ENCODE measurements at regions not wholly inside any gene's neighbourhood (a gene's known extent, or its start where the extent isn't known, plus 50 kb on each side); places are given as distances from the start of the nearest gene placed in this dataset.

DNA sequence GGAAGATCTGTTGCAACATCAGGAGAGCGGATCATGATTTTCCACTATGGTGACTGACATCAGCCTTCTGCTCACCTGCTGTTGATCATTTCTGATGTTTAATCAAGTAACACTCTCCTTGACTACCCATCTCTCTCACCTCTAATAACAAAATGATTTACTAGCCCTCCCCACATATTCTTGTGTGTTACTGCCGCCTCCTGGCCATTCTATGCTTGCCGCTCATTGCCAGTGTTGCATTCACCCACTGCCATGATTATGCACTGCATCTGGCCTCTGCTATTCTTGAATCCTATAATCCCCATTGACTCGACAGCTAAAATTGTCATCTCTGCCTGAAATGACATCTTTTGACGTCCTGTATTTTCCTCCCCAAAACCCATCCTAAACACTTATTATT is 113.8 kb downstream of the RERGL start:
- H3K36me3 ChIP-seq, result no peaks in the 10 kb centered on the region
- 67 to 81% (median 75%) methylated on average over 5 of the region's 5 CpGs for WGBS, 5 donors
- no peaks in the 10 kb centered on the region for H3K27me3 ChIP-seq (replicated peaks in 1 of 7)
- no peak for TF ChIP-seq CTCF (IDR thresholded peaks at IDR 0.05 in 8 of 11, conservative IDR thresholded peaks at IDR 0.05 in 3 of 11)
- no peak for TF ChIP-seq POLR2A (IDR thresholded peaks at IDR 0.05)
- no peak for TF ChIP-seq POLR2AphosphoS5 (IDR thresholded peaks at IDR 0.05)
- H3K4me1 ChIP-seq, result no peaks in the 10 kb centered on the region
- no peak overlapping the region for H3K4me3 ChIP-seq
- intact Hi-C loops (cut with DNase I; ENCODE audit: low total_unique reads), result no loop called here
- no peak overlapping the region for H3K27ac ChIP-seq
- no peaks in the 10 kb centered on the region for H3K9me3 ChIP-seq
- DNase-seq, result no peak

GRCh38 chr12:17975763-17976162 is 114.2 kb downstream of the RERGL start:
- no peaks in the 10 kb centered on the region for H3K36me3 ChIP-seq
- no peak overlapping the region for H3K27ac ChIP-seq
- no peak for DNase-seq
- TF ChIP-seq POLR2A (IDR thresholded peaks at IDR 0.05), result no peak
- no peak for TF ChIP-seq POLR2AphosphoS5 (IDR thresholded peaks at IDR 0.05)
- TF ChIP-seq CTCF (IDR thresholded peaks at IDR 0.05 in 8 of 11, conservative IDR thresholded peaks at IDR 0.05 in 3 of 11), result no peak
- no peak overlapping the region for H3K4me3 ChIP-seq
- no peaks in the 10 kb centered on the region for H3K9me3 ChIP-seq
- intact Hi-C loops (cut with DNase I; ENCODE audit: low total_unique reads), result no loop called here
- H3K4me1 ChIP-seq, result no peaks in the 10 kb centered on the region
- WGBS, 5 donors, result 67 to 78% (median 76%) methylated on average over 1 of the region's 1 CpG
- no peaks in the 10 kb centered on the region for H3K27me3 ChIP-seq (replicated peaks in 1 of 7)

DNA sequence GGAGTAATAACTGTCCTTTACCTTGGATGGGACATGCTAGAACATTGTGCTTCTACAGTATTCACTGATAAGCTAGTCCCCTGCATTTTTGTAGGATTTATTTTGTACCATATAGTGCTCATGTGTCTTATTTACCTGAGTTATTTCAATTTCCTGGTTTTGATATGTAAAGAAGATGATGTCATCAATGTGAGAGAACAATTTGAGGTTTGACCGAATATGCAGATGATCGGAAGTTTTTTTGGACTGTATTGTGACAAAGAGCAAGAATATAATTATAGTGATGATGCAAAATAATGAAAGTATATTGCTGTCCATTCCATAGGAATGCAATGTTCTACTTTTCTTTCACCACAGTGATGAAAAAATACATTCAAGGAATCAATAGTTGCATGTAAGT is 114.8 kb downstream of the RERGL start:
- no peaks in the 10 kb centered on the region for H3K9me3 ChIP-seq
- no peaks in the 10 kb centered on the region for H3K36me3 ChIP-seq
- no peak overlapping the region for H3K4me3 ChIP-seq
- H3K27me3 ChIP-seq (replicated peaks in 1 of 7), result no peaks in the 10 kb centered on the region
- DNase-seq, result no peak
- intact Hi-C loops (cut with DNase I; ENCODE audit: low total_unique reads), result no loop called here
- H3K4me1 ChIP-seq, result no peaks in the 10 kb centered on the region
- no peak overlapping the region for H3K27ac ChIP-seq
- WGBS, 5 donors, result 92 to 96% (median 93%) methylated on average over 2 of the region's 2 CpGs
- no peak for TF ChIP-seq POLR2A (IDR thresholded peaks at IDR 0.05)
- no peak for TF ChIP-seq POLR2AphosphoS5 (IDR thresholded peaks at IDR 0.05)

- H3K4me3 ChIP-seq, result no peak overlapping the region
- no peak for TF ChIP-seq POLR2AphosphoS5 (IDR thresholded peaks at IDR 0.05)
- no peak overlapping the region for H3K27ac ChIP-seq
- H3K36me3 ChIP-seq, result no peaks in the 10 kb centered on the region
- intact Hi-C loops (cut with DNase I; ENCODE audit: low total_unique reads), result no loop called here
- 89 to 98% (median 94%) methylated on average over 1 of the region's 1 CpG for WGBS, 5 donors
- H3K4me1 ChIP-seq, result no peaks in the 10 kb centered on the region
- no peaks in the 10 kb centered on the region for H3K27me3 ChIP-seq (replicated peaks in 1 of 7)
- no peak for DNase-seq
- H3K9me3 ChIP-seq, result peaks cover 0 to 11% (median 5%) of the 10 kb centered on the region in 8 donors
Measured at GRCh38 chr12:17971850-17972249, 118.1 kb downstream of the RERGL start.

- DNase-seq, result no peak
- Histone ChIP-seq H3K4me3 (no peak overlapping the region), H3K36me3 (no peaks in the 10 kb centered on the region), H3K27ac (no peak overlapping the region), H3K27me3 (replicated peaks in 1 of 7) (no peaks in the 10 kb centered on the region), H3K9me3 (no peaks in the 10 kb centered on the region), H3K4me1 (no peaks in the 10 kb centered on the region)
- intact Hi-C loops (cut with DNase I; ENCODE audit: low total_unique reads), result no loop called here
- TF ChIP-seq POLR2A (IDR thresholded peaks at IDR 0.05), result no peak
- TF ChIP-seq POLR2AphosphoS5 (IDR thresholded peaks at IDR 0.05), result no peak
- TF ChIP-seq CTCF (IDR thresholded peaks at IDR 0.05 in 8 of 11, conservative IDR thresholded peaks at IDR 0.05 in 3 of 11), result no peak
- WGBS, 5 donors, result 54 to 80% (median 61%) methylated on average over 3 of the region's 3 CpGs
Measured at GRCh38 chr12:17954788-17955187, 135.2 kb downstream of the RERGL start.
